H1 (cell line): ENCODE measurements at regions not wholly inside any gene's neighbourhood (a gene's known extent, or its start where the extent isn't known, plus 50 kb on each side); places are given as distances from the start of the nearest gene placed in this dataset.

Source experiments
- GABPA ChIP-seq: IDR thresholded peaks from 2 replicates; pipeline ENCODE4 v1.6.1; 2011; ENCODE audit warnings: mild to moderate bottlenecking, low read length, moderate library complexity, borderline replicate concordance; ENCODE audit not compliant: insufficient read depth
- SUZ12 ChIP-seq: fragments of 200-600 bp; sonication (generic); IDR thresholded peaks from 2 replicates; pipeline ENCODE4 v1.6.1; 2012; ENCODE audit warnings: mild to moderate bottlenecking, inconsistent platforms, low read length, moderate library complexity, mixed read lengths

DNA sequence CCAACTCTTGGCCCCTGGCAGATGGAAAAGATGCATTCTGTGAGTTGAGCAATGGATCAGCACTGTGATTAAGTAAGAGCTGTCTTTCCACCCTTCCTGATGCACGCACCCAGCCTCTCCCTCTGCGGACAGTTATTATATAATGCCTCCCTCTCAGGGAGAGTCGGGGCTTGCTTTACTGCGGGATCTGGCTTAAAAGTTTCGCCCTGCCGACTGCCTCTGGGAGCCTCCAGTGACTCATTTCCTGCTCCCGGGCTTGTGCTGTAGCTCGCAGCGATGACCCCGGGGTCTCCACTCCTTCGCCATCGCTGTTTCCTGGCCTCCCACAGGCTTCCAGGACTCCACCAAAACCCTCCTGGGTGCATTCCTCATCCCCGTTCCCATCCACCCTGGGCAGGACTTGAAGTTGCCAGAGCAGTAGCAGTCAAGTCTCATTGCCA is 107.4 kb upstream of the SLC7A1 start (continued):
- no peak for TF ChIP-seq SUZ12
- TF ChIP-seq GABPA: no peak
